ENCODE measurements at regions not wholly inside any gene's neighbourhood (a gene's known extent, or its start where the extent isn't known, plus 50 kb on each side); places are given as distances from the start of the nearest gene placed in this dataset.

GRCh38 chr22:22127100-22127499 is 117.5 kb upstream of the VPREB1 start:
- H4K20me1 ChIP-seq (ENCODE audit: insufficient read depth, low read length), result no peaks in the 10 kb centered on the region
- H3K27ac ChIP-seq (ENCODE audit: low read length), result no peak overlapping the region
- no peaks in the 10 kb centered on the region for H3K79me2 ChIP-seq (ENCODE audit: low read length)
- no peaks in the 10 kb centered on the region for H3K36me3 ChIP-seq (replicated peaks; ENCODE audit: low read depth, low read length)
- H3K9me3 ChIP-seq (ENCODE audit: insufficient read depth, low read length), result no peaks in the 10 kb centered on the region
- H3K4me1 ChIP-seq (ENCODE audit: low read length), result peaks cover 13% of the 10 kb centered on the region
- TF ChIP-seq CTCF (IDR thresholded peaks at IDR 0.05; ENCODE audit: low read depth, low read length) (no peak), EZH2phosphoT487 (IDR thresholded peaks at IDR 0.05; ENCODE audit: low read depth) (no peak)
- H3K4me2 ChIP-seq (ENCODE audit: low read length), result no peak overlapping the region
- H3K4me3 ChIP-seq (ENCODE audit: low read length), result no peak overlapping the region
- H3K9ac ChIP-seq (ENCODE audit: low read length), result no peak overlapping the region
- H3K27me3 ChIP-seq (ENCODE audit: low read depth, low read length), result no peaks in the 10 kb centered on the region; the same call in 1 of the 2 replicates
- H2AFZ ChIP-seq (ENCODE audit: low read depth, low read length), result no peak overlapping the region

GRCh38 chr22:22125579-22126468 is 118.8 kb upstream of the VPREB1 start:
- H4K20me1 ChIP-seq (ENCODE audit: insufficient read depth, low read length), result no peaks in the 10 kb centered on the region
- H3K27me3 ChIP-seq (ENCODE audit: low read depth, low read length), result peaks cover 3% of the 10 kb centered on the region; the same call in 1 of the 2 replicates

GRCh38 chr22:22125028-22125578 is 119.5 kb upstream of the VPREB1 start:
- Histone ChIP-seq H3K36me3 (replicated peaks; ENCODE audit: low read depth, low read length) (no peaks in the 10 kb centered on the region), H3K4me3 (ENCODE audit: low read length) (no peak overlapping the region), H2AFZ (ENCODE audit: low read depth, low read length) (no peak overlapping the region), H3K27me3 (ENCODE audit: low read depth, low read length) (peaks cover 3% of the 10 kb centered on the region; the same call in 1 of the 2 replicates), H3K9ac (ENCODE audit: low read length) (no peak overlapping the region), H4K20me1 (ENCODE audit: insufficient read depth, low read length) (no peaks in the 10 kb centered on the region), H3K4me1 (ENCODE audit: low read length) (no peaks in the 10 kb centered on the region), H3K79me2 (ENCODE audit: low read length) (no peaks in the 10 kb centered on the region), H3K9me3 (ENCODE audit: insufficient read depth, low read length) (no peaks in the 10 kb centered on the region), H3K4me2 (ENCODE audit: low read length) (no peak overlapping the region), H3K27ac (ENCODE audit: low read length) (no peak overlapping the region)
- no peak for TF ChIP-seq EZH2phosphoT487 (IDR thresholded peaks at IDR 0.05; ENCODE audit: low read depth)
- no peak for TF ChIP-seq CTCF (IDR thresholded peaks at IDR 0.05; ENCODE audit: low read depth, low read length)

More at GRCh38 chr22:22125579-22126468, 118.8 kb upstream of the VPREB1 start:
- no peak overlapping the region for H3K9ac ChIP-seq (ENCODE audit: low read length)
- no peak; the same call in 1 of the 2 replicates for TF ChIP-seq CTCF (IDR thresholded peaks at IDR 0.05; ENCODE audit: low read depth, low read length)
- TF ChIP-seq EZH2phosphoT487 (IDR thresholded peaks at IDR 0.05; ENCODE audit: low read depth), result no peak
- no peaks in the 10 kb centered on the region for H3K9me3 ChIP-seq (ENCODE audit: insufficient read depth, low read length)
- no peak overlapping the region for H3K4me3 ChIP-seq (ENCODE audit: low read length)
- H2AFZ ChIP-seq (ENCODE audit: low read depth, low read length), result no peak overlapping the region
- H3K79me2 ChIP-seq (ENCODE audit: low read length), result no peaks in the 10 kb centered on the region
- no peak overlapping the region for H3K27ac ChIP-seq (ENCODE audit: low read length)
- H3K4me2 ChIP-seq (ENCODE audit: low read length), result no peak overlapping the region
- H3K4me1 ChIP-seq (ENCODE audit: low read length), result peaks cover 3% of the 10 kb centered on the region
- H3K36me3 ChIP-seq (replicated peaks; ENCODE audit: low read depth, low read length), result no peaks in the 10 kb centered on the region

GRCh38 chr22:22124374-22124773 is 120.2 kb upstream of the VPREB1 start:
- H3K4me1 ChIP-seq (ENCODE audit: low read length), result no peaks in the 10 kb centered on the region
- no peaks in the 10 kb centered on the region for H3K36me3 ChIP-seq (replicated peaks; ENCODE audit: low read depth, low read length)
- no peaks in the 10 kb centered on the region for H3K79me2 ChIP-seq (ENCODE audit: low read length)
- H3K27ac ChIP-seq (ENCODE audit: low read length), result no peak overlapping the region
- TF ChIP-seq EZH2phosphoT487 (IDR thresholded peaks at IDR 0.05; ENCODE audit: low read depth) (no peak), CTCF (IDR thresholded peaks at IDR 0.05; ENCODE audit: low read depth, low read length) (no peak)
- H3K4me3 ChIP-seq (ENCODE audit: low read length), result no peak overlapping the region
- H3K9ac ChIP-seq (ENCODE audit: low read length), result no peak overlapping the region
- no peaks in the 10 kb centered on the region for H4K20me1 ChIP-seq (ENCODE audit: insufficient read depth, low read length)
- H3K9me3 ChIP-seq (ENCODE audit: insufficient read depth, low read length), result no peaks in the 10 kb centered on the region
- H3K27me3 ChIP-seq (ENCODE audit: low read depth, low read length), result peaks cover 3% of the 10 kb centered on the region; the same call in 1 of the 2 replicates
- no peak overlapping the region for H3K4me2 ChIP-seq (ENCODE audit: low read length)
- H2AFZ ChIP-seq (ENCODE audit: low read depth, low read length), result no peak overlapping the region
